ENCODE measurements at regions not wholly inside any gene's neighbourhood (a gene's known extent, or its start where the extent isn't known, plus 50 kb on each side); places are given as distances from the start of the nearest gene placed in this dataset.

- TF ChIP-seq CTCF (IDR thresholded peaks at IDR 0.05; ENCODE audit: low read length) = no peak
- TF ChIP-seq EZH2 (IDR thresholded peaks at IDR 0.05; ENCODE audit: borderline replicate concordance, low read length) = no peak
Observed at GRCh38 chr12:115440438-115440837, 756.5 kb upstream of the TBX3 start.

Measured in OCI-LY1 (cell line).